Stimulated activated memory B cell treated with anti-CD40 and anti-IgM and Interleukin-4, amounts not matched to agents 10 μg/mL and 1 μg/mL and 100 μg/mL, for 72 hours (primary cell): ENCODE measurements at regions not wholly inside any gene's neighbourhood (a gene's known extent, or its start where the extent isn't known, plus 50 kb on each side); places are given as distances from the start of the nearest gene placed in this dataset.

Source experiments
- ATAC-seq: fragments of 150-1000 bp; cut with Tn5 transposase; 2 replicates; pipeline ENCODE4 v1.10.0; 2021
- H3K27ac Mint-ChIP-seq: one replicate; pipeline ENCODE4 v1.8.0; 2022; ENCODE audit warnings: mild to moderate bottlenecking, mixed read lengths
- H3K27me3 Mint-ChIP-seq: one replicate; pipeline ENCODE4 v1.8.0; 2022; ENCODE audit warnings: mixed read lengths
- H3K36me3 Mint-ChIP-seq: one replicate; pipeline ENCODE4 v1.8.0; 2022; ENCODE audit warnings: mixed read lengths
- H3K4me1 Mint-ChIP-seq: one replicate; pipeline ENCODE4 v1.8.0; 2022; ENCODE audit warnings: mixed read lengths
- H3K4me3 Mint-ChIP-seq: one replicate; pipeline ENCODE4 v1.8.0; 2022; ENCODE audit warnings: mild to moderate bottlenecking, moderate library complexity, mixed read lengths
- H3K9me3 Mint-ChIP-seq: one replicate; pipeline ENCODE4 v1.8.0; 2022; ENCODE audit warnings: mixed read lengths

GRCh38 chr18:73511771-73512503 is 635.7 kb downstream of the FBXO15 start:
- no peaks in the 10 kb centered on the region for H3K27me3 Mint-ChIP-seq
- no peak overlapping the region for H3K27ac Mint-ChIP-seq
- H3K4me3 Mint-ChIP-seq = no peak overlapping the region

GRCh38 chr18:73509460-73509859 is 638.2 kb downstream of the FBXO15 start:
- Mint-ChIP-seq H3K4me3 (no peak overlapping the region), H3K27me3 (no peaks in the 10 kb centered on the region), H3K9me3 (peaks cover 3% of the 10 kb centered on the region), H3K36me3 (no peaks in the 10 kb centered on the region), H3K4me1 (no peaks in the 10 kb centered on the region), H3K27ac (no peak overlapping the region)
- no peak for ATAC-seq

More at GRCh38 chr18:73511771-73512503, 635.7 kb downstream of the FBXO15 start:
- no peak for ATAC-seq
- Mint-ChIP-seq H3K4me1 (no peaks in the 10 kb centered on the region), H3K9me3 (peaks cover 3% of the 10 kb centered on the region), H3K36me3 (no peaks in the 10 kb centered on the region)

GRCh38 chr18:73503326-73503725 is 635.5 kb upstream of the NETO1 start:
- no peak overlapping the region for H3K4me3 Mint-ChIP-seq
- H3K4me1 Mint-ChIP-seq = no peaks in the 10 kb centered on the region
- H3K36me3 Mint-ChIP-seq = no peaks in the 10 kb centered on the region
- H3K27me3 Mint-ChIP-seq = no peaks in the 10 kb centered on the region
- H3K27ac Mint-ChIP-seq = no peak overlapping the region
- ATAC-seq = no peak
- H3K9me3 Mint-ChIP-seq = peaks cover 3% of the 10 kb centered on the region

- no peaks in the 10 kb centered on the region for H3K4me1 Mint-ChIP-seq
- H3K9me3 Mint-ChIP-seq = peaks cover 5% of the 10 kb centered on the region
These were observed 620.2 kb upstream of the NETO1 start for GRCh38 chr18:73487966-73488365.

GRCh38 chr18:73485166-73485565 is 617.4 kb upstream of the NETO1 start:
- H3K27ac Mint-ChIP-seq = no peak overlapping the region
- ATAC-seq = no peak

More at GRCh38 chr18:73487966-73488365, 620.2 kb upstream of the NETO1 start:
- Mint-ChIP-seq H3K27me3 (no peaks in the 10 kb centered on the region), H3K4me3 (no peak overlapping the region), H3K36me3 (no peaks in the 10 kb centered on the region), H3K27ac (no peak overlapping the region)
- no peak for ATAC-seq

GRCh38 chr18:73482901-73483300 is 615.1 kb upstream of the NETO1 start:
- H3K27me3 Mint-ChIP-seq = no peaks in the 10 kb centered on the region
- no peaks in the 10 kb centered on the region for H3K4me1 Mint-ChIP-seq
- no peak for ATAC-seq
- H3K36me3 Mint-ChIP-seq = no peaks in the 10 kb centered on the region
- H3K27ac Mint-ChIP-seq = no peak overlapping the region
- H3K4me3 Mint-ChIP-seq = no peak overlapping the region
- H3K9me3 Mint-ChIP-seq = peaks cover 5% of the 10 kb centered on the region

More at GRCh38 chr18:73485166-73485565, 617.4 kb upstream of the NETO1 start:
- no peaks in the 10 kb centered on the region for H3K27me3 Mint-ChIP-seq
- no peak overlapping the region for H3K4me3 Mint-ChIP-seq
- peaks cover 5% of the 10 kb centered on the region for H3K9me3 Mint-ChIP-seq
- H3K4me1 Mint-ChIP-seq = no peaks in the 10 kb centered on the region
- H3K36me3 Mint-ChIP-seq = no peaks in the 10 kb centered on the region

- H3K9me3 Mint-ChIP-seq = peaks cover 4% of the 10 kb centered on the region
- no peaks in the 10 kb centered on the region for H3K36me3 Mint-ChIP-seq
- H3K27ac Mint-ChIP-seq = no peak overlapping the region
- no peak overlapping the region for H3K4me3 Mint-ChIP-seq
- no peak for ATAC-seq
- no peaks in the 10 kb centered on the region for H3K4me1 Mint-ChIP-seq
- no peaks in the 10 kb centered on the region for H3K27me3 Mint-ChIP-seq
These were observed 611.7 kb upstream of the NETO1 start for GRCh38 chr18:73479477-73479876.

- no peak overlapping the region for H3K27ac Mint-ChIP-seq
- no peaks in the 10 kb centered on the region for H3K4me1 Mint-ChIP-seq
- no peak for ATAC-seq
- peaks cover 4% of the 10 kb centered on the region for H3K9me3 Mint-ChIP-seq
- no peaks in the 10 kb centered on the region for H3K27me3 Mint-ChIP-seq
- no peak overlapping the region for H3K4me3 Mint-ChIP-seq
- no peaks in the 10 kb centered on the region for H3K36me3 Mint-ChIP-seq
These were observed 610.4 kb upstream of the NETO1 start for GRCh38 chr18:73478191-73478590.

GRCh38 chr18:73476031-73476430 is 608.2 kb upstream of the NETO1 start:
- ATAC-seq = no peak
- Mint-ChIP-seq H3K9me3 (peaks cover 4% of the 10 kb centered on the region), H3K4me3 (no peak overlapping the region), H3K27me3 (no peaks in the 10 kb centered on the region), H3K4me1 (no peaks in the 10 kb centered on the region), H3K36me3 (no peaks in the 10 kb centered on the region), H3K27ac (no peak overlapping the region)

GRCh38 chr18:73462092-73462491 is 594.3 kb upstream of the NETO1 start:
- Mint-ChIP-seq H3K27me3 (no peaks in the 10 kb centered on the region), H3K27ac (no peak overlapping the region), H3K9me3 (no peaks in the 10 kb centered on the region), H3K4me1 (no peaks in the 10 kb centered on the region), H3K4me3 (no peak overlapping the region), H3K36me3 (no peaks in the 10 kb centered on the region)
- no peak for ATAC-seq

- Mint-ChIP-seq H3K27ac (no peak overlapping the region), H3K9me3 (no peaks in the 10 kb centered on the region), H3K27me3 (no peaks in the 10 kb centered on the region), H3K4me1 (no peaks in the 10 kb centered on the region), H3K36me3 (no peaks in the 10 kb centered on the region), H3K4me3 (no peak overlapping the region)
- no peak for ATAC-seq
These were observed 593.9 kb upstream of the NETO1 start for GRCh38 chr18:73461780-73462059.

GRCh38 chr18:73461038-73461779 is 593.4 kb upstream of the NETO1 start:
- no peaks in the 10 kb centered on the region for H3K36me3 Mint-ChIP-seq
- no peaks in the 10 kb centered on the region for H3K9me3 Mint-ChIP-seq
- no peaks in the 10 kb centered on the region for H3K27me3 Mint-ChIP-seq
- no peak for ATAC-seq
- no peak overlapping the region for H3K27ac Mint-ChIP-seq
- H3K4me3 Mint-ChIP-seq = no peak overlapping the region
- no peaks in the 10 kb centered on the region for H3K4me1 Mint-ChIP-seq

GRCh38 chr18:73458186-73458964 is 590.6 kb upstream of the NETO1 start:
- Mint-ChIP-seq H3K9me3 (no peaks in the 10 kb centered on the region), H3K4me1 (no peaks in the 10 kb centered on the region), H3K27me3 (no peaks in the 10 kb centered on the region), H3K27ac (no peak overlapping the region), H3K36me3 (no peaks in the 10 kb centered on the region), H3K4me3 (no peak overlapping the region)
- ATAC-seq = no peak

- no peak overlapping the region for H3K27ac Mint-ChIP-seq
- ATAC-seq = no peak
These were observed 588.9 kb upstream of the NETO1 start for GRCh38 chr18:73456643-73457042.

GRCh38 chr18:73452866-73453265 is 585.1 kb upstream of the NETO1 start:
- Mint-ChIP-seq H3K9me3 (peaks cover 3% of the 10 kb centered on the region), H3K4me1 (no peaks in the 10 kb centered on the region), H3K27ac (no peak overlapping the region), H3K27me3 (no peaks in the 10 kb centered on the region), H3K36me3 (no peaks in the 10 kb centered on the region), H3K4me3 (no peak overlapping the region)
- ATAC-seq = no peak

More at GRCh38 chr18:73456643-73457042, 588.9 kb upstream of the NETO1 start:
- H3K4me1 Mint-ChIP-seq = no peaks in the 10 kb centered on the region
- H3K36me3 Mint-ChIP-seq = no peaks in the 10 kb centered on the region
- H3K27me3 Mint-ChIP-seq = no peaks in the 10 kb centered on the region
- H3K9me3 Mint-ChIP-seq = no peaks in the 10 kb centered on the region
- no peak overlapping the region for H3K4me3 Mint-ChIP-seq
